Naive thymus-derived CD4-positive, alpha-beta T cell (primary cell): ENCODE measurements at regions not wholly inside any gene's neighbourhood (a gene's known extent, or its start where the extent isn't known, plus 50 kb on each side); places are given as distances from the start of the nearest gene placed in this dataset.
"Not testable (repeated sequence)": the region's sequence is repeated elsewhere in the genome, so short reads cannot be mapped to it uniquely, and the experiment has no call there.

Source experiments
- ATAC-seq: fragments of 150-1000 bp; cut with Tn5 transposase; 2 replicates; pipeline ENCODE4 v1.10.0; 2021; ENCODE audit warnings: mild to moderate bottlenecking, moderate library complexity
- CTCF ChIA-PET: fragments of 350-600 bp; sonication (Branson Sonifier 250); formaldehyde crosslinking; loops from one replicate; lab custom pipeline; 2021; ENCODE audit warnings: antibody characterized with exemption; lab: Charles Lee
- POLR2A ChIA-PET: fragments of 350-600 bp; sonication (Branson Sonifier 250); formaldehyde crosslinking; loops from one replicate; lab custom pipeline; 2021; ENCODE audit warnings: antibody characterized with exemption, inconsistent platforms; lab: Charles Lee
- DNase-seq, 9 donors: peaks; one replicate each; pipeline versions ENCODE4 v3.0.0 to v3.0.0-alpha.2; 2020 to 2022; ENCODE audit warnings: mixed read lengths in 1 of 9
- H3K27ac ChIP-seq: one replicate; pipeline ENCODE4 v1.7.0; 2013; ENCODE audit warnings: mild to moderate bottlenecking, low read depth, low read length, moderate library complexity
- H3K27me3 ChIP-seq, 2 donors: one replicate each; pipeline ENCODE4 v1.7.0; 2013; ENCODE audit warnings: low read length in 2 of 2, mild to moderate bottlenecking in 2 of 2, moderate library complexity in 2 of 2; ENCODE audit not compliant: control insufficient read depth in 2 of 2, insufficient read depth in 2 of 2
- H3K36me3 ChIP-seq, 3 experiments: 1 replicate in 2 of 3; 2 replicates in 1 of 3; pipeline ENCODE4 v1.7.0; 2013; ENCODE audit warnings: low read length in 3 of 3, mild to moderate bottlenecking in 3 of 3, moderate library complexity in 1 of 3; ENCODE audit not compliant: insufficient read depth in 3 of 3, control insufficient read depth in 2 of 3
- H3K4me1 ChIP-seq, 2 donors: one replicate each; pipeline ENCODE4 v1.7.0; 2013; ENCODE audit warnings: low read length in 2 of 2, mild to moderate bottlenecking in 2 of 2, moderate library complexity in 1 of 2; ENCODE audit not compliant: control insufficient read depth in 2 of 2, insufficient read depth in 2 of 2
- H3K4me3 ChIP-seq: 2 replicates; pipeline ENCODE4 v1.7.0; 2013; ENCODE audit warnings: mild to moderate bottlenecking, low read length
- H3K9me3 ChIP-seq, 3 experiments: 1 replicate in 2 of 3; 2 replicates in 1 of 3; pipeline ENCODE4 v1.7.0; 2013; ENCODE audit warnings: low read length in 3 of 3; ENCODE audit not compliant: control insufficient read depth in 2 of 3
- H3K27ac Mint-ChIP-seq, 9 donors: one replicate each; pipeline ENCODE4 v1.8.0; 2020 to 2022; ENCODE audit warnings: mixed read lengths in 9 of 9, mild to moderate bottlenecking in 8 of 9, moderate library complexity in 5 of 9, inconsistent platforms in 2 of 9
- H3K27me3 Mint-ChIP-seq, 5 donors: one replicate each; pipeline ENCODE4 v1.8.0; 2021 to 2022; ENCODE audit warnings: mixed read lengths in 5 of 5, mild to moderate bottlenecking in 1 of 5
- H3K36me3 Mint-ChIP-seq, 5 donors: one replicate each; pipeline ENCODE4 v1.8.0; 2020 to 2022; ENCODE audit warnings: mixed read lengths in 5 of 5, mild to moderate bottlenecking in 3 of 5, inconsistent platforms in 1 of 5
- H3K4me1 Mint-ChIP-seq, 7 donors: one replicate each; pipeline ENCODE4 v1.8.0; 2020 to 2022; ENCODE audit warnings: mixed read lengths in 7 of 7, mild to moderate bottlenecking in 3 of 7, inconsistent platforms in 1 of 7
- H3K4me3 Mint-ChIP-seq, 10 donors: one replicate each; pipeline ENCODE4 v1.8.0; 2020 to 2022; ENCODE audit warnings: mild to moderate bottlenecking in 10 of 10, mixed read lengths in 10 of 10, moderate library complexity in 6 of 10, inconsistent platforms in 2 of 10
- H3K9me3 Mint-ChIP-seq, 11 donors: one replicate each; pipeline ENCODE4 v1.8.0; 2020 to 2022; ENCODE audit warnings: mixed read lengths in 11 of 11, mild to moderate bottlenecking in 4 of 11, inconsistent platforms in 1 of 11, moderate library complexity in 1 of 11
- intact Hi-C, 2 donors: fragments of 100-400 bp; cut with micrococcal nuclease; formaldehyde crosslinking; loops; one replicate each; pipeline ENCODE4 v1.15.1; 2023

GRCh38 chr16:7887316-7887715 is 554.7 kb downstream of the RBFOX1 start:
- H3K36me3 Mint-ChIP-seq, result no peaks in the 10 kb centered on the region

GRCh38 chr16:7871979-7872378 is 539.3 kb downstream of the RBFOX1 start:
- H3K4me3 ChIP-seq, result no peak overlapping the region
- ATAC-seq (no peak), DNase-seq (no peak)
- no peak overlapping the region for H3K27ac Mint-ChIP-seq
- H3K27me3 ChIP-seq, result no peaks in the 10 kb centered on the region
- ChIA-PET POLR2A (no interaction called here), CTCF (no interaction called here)
- H3K9me3 ChIP-seq, result no peaks in the 10 kb centered on the region
- no peaks in the 10 kb centered on the region for H3K36me3 Mint-ChIP-seq
- no peaks in the 10 kb centered on the region for H3K4me1 ChIP-seq
- H3K36me3 ChIP-seq, result no peaks in the 10 kb centered on the region
- intact Hi-C loops, result no loop called here
- H3K27me3 Mint-ChIP-seq, result no peaks in the 10 kb centered on the region
- H3K9me3 Mint-ChIP-seq, result peaks cover 0 to 38% (median 16%) of the 10 kb centered on the region in 11 donors
- H3K27ac ChIP-seq, result no peak overlapping the region
- no peak overlapping the region for H3K4me3 Mint-ChIP-seq
- H3K4me1 Mint-ChIP-seq, result no peaks in the 10 kb centered on the region

More at GRCh38 chr16:7887316-7887715, 554.7 kb downstream of the RBFOX1 start:
- Mint-ChIP-seq H3K27me3 (peaks cover 0 to 5% (median 0%) of the 10 kb centered on the region in 5 donors), H3K9me3 (peaks cover 2 to 13% (median 6%) of the 10 kb centered on the region in 11 donors), H3K4me1 (no peaks in the 10 kb centered on the region), H3K4me3 (no peak overlapping the region), H3K27ac (no peak overlapping the region)
- POLR2A ChIA-PET, result no interaction called here
- Histone ChIP-seq H3K9me3 (no peaks in the 10 kb centered on the region), H3K4me1 (no peaks in the 10 kb centered on the region), H3K36me3 (no peaks in the 10 kb centered on the region), H3K27ac (no peak overlapping the region), H3K4me3 (no peak overlapping the region), H3K27me3 (no peaks in the 10 kb centered on the region)
- intact Hi-C loops, result no loop called here
- ATAC-seq (no peak), DNase-seq (no peak)
- CTCF ChIA-PET, result no interaction called here

- no peak overlapping the region for H3K4me3 ChIP-seq
- no peaks in the 10 kb centered on the region for H3K27me3 ChIP-seq
- no peaks in the 10 kb centered on the region for H3K4me1 ChIP-seq
- peaks cover 0 to 33% (median 16%) of the 10 kb centered on the region in 11 donors for H3K9me3 Mint-ChIP-seq
- POLR2A ChIA-PET, result no interaction called here
- H3K9me3 ChIP-seq, result no peaks in the 10 kb centered on the region
- DNase-seq, result no peak
- no peak for ATAC-seq
- H3K27me3 Mint-ChIP-seq, result no peaks in the 10 kb centered on the region
- no peak overlapping the region for H3K27ac ChIP-seq
- CTCF ChIA-PET, result no interaction called here
- H3K4me3 Mint-ChIP-seq, result no peak overlapping the region
- no peak overlapping the region for H3K27ac Mint-ChIP-seq
- intact Hi-C loops, result no loop called here
- H3K4me1 Mint-ChIP-seq, result no peaks in the 10 kb centered on the region
- no peaks in the 10 kb centered on the region for H3K36me3 Mint-ChIP-seq
- no peaks in the 10 kb centered on the region for H3K36me3 ChIP-seq
These were observed 538.7 kb downstream of the RBFOX1 start for GRCh38 chr16:7871371-7871770.

- Histone ChIP-seq H3K4me1 (no peaks in the 10 kb centered on the region), H3K27me3 (no peaks in the 10 kb centered on the region), H3K9me3 (no peaks in the 10 kb centered on the region), H3K36me3 (no peaks in the 10 kb centered on the region), H3K27ac (no peak overlapping the region), H3K4me3 (no peak overlapping the region)
- H3K4me3 Mint-ChIP-seq, result no peak overlapping the region
- H3K9me3 Mint-ChIP-seq, result peaks cover 1 to 24% (median 12%) of the 10 kb centered on the region in 11 donors
- H3K4me1 Mint-ChIP-seq, result no peaks in the 10 kb centered on the region
- H3K36me3 Mint-ChIP-seq, result no peaks in the 10 kb centered on the region
- ChIA-PET CTCF (no interaction called here), POLR2A (no interaction called here)
- intact Hi-C loops, result no loop called here
- H3K27me3 Mint-ChIP-seq, result no peaks in the 10 kb centered on the region
- DNase-seq, result no peak
- ATAC-seq, result no peak
- no peak overlapping the region for H3K27ac Mint-ChIP-seq
These were observed 535.2 kb downstream of the RBFOX1 start for GRCh38 chr16:7867831-7868230.

- H3K4me1 Mint-ChIP-seq, result no peaks in the 10 kb centered on the region
- H3K4me1 ChIP-seq, result no peaks in the 10 kb centered on the region
- CTCF ChIA-PET, result interaction anchor here (0.6 kb wide), 1 partner anchor 1769 kb away, joined by 3 read pairs; no protein-coding TSS in a partner anchor
- H3K4me3 Mint-ChIP-seq, result no peak overlapping the region
- peaks cover 0 to 4% (median 0%) of the 10 kb centered on the region in 3 experiments for H3K9me3 ChIP-seq
- peaks cover 1 to 26% (median 9%) of the 10 kb centered on the region in 11 donors for H3K9me3 Mint-ChIP-seq
- no peak for ATAC-seq
- no peaks in the 10 kb centered on the region for H3K36me3 ChIP-seq
- no peak overlapping the region for H3K27ac ChIP-seq
- H3K36me3 Mint-ChIP-seq, result no peaks in the 10 kb centered on the region
- DNase-seq, result no peak
- no peaks in the 10 kb centered on the region for H3K27me3 ChIP-seq
- POLR2A ChIA-PET, result no interaction called here
- intact Hi-C loops, result no loop called here
- no peak overlapping the region for H3K4me3 ChIP-seq
- no peaks in the 10 kb centered on the region for H3K27me3 Mint-ChIP-seq
- H3K27ac Mint-ChIP-seq, result no peak overlapping the region
These were observed 533.5 kb downstream of the RBFOX1 start for GRCh38 chr16:7866144-7866543.

GRCh38 chr16:7865393-7865792 is 532.7 kb downstream of the RBFOX1 start:
- H3K9me3 Mint-ChIP-seq, result peaks cover 1 to 26% (median 9%) of the 10 kb centered on the region in 11 donors
- H3K4me3 Mint-ChIP-seq, ATAC-seq, CTCF ChIA-PET, H3K36me3 ChIP-seq, H3K4me1 ChIP-seq, H3K27ac ChIP-seq, H3K4me3 ChIP-seq, H3K4me1 Mint-ChIP-seq, H3K9me3 ChIP-seq, POLR2A ChIA-PET, H3K27me3 ChIP-seq, H3K27ac Mint-ChIP-seq, intact Hi-C loops, H3K36me3 Mint-ChIP-seq, DNase-seq, H3K27me3 Mint-ChIP-seq: not testable (repeated sequence)

GRCh38 chr16:7861891-7862582 is 529.4 kb downstream of the RBFOX1 start:
- CTCF ChIA-PET, result no interaction called here
- peaks cover 0 to 4% (median 0%) of the 10 kb centered on the region in 3 experiments for H3K9me3 ChIP-seq
- no peaks in the 10 kb centered on the region for H3K4me1 ChIP-seq
- Mint-ChIP-seq H3K27ac (no peak overlapping the region), H3K9me3 (peaks cover 3 to 29% (median 10%) of the 10 kb centered on the region in 11 donors), H3K4me1 (no peaks in the 10 kb centered on the region), H3K27me3 (no peaks in the 10 kb centered on the region), H3K36me3 (no peaks in the 10 kb centered on the region), H3K4me3 (no peak overlapping the region)
- H3K4me3 ChIP-seq, result no peak overlapping the region
- intact Hi-C loops, result no loop called here
- ATAC-seq (no peak), DNase-seq (no peak)
- H3K27me3 ChIP-seq, result no peaks in the 10 kb centered on the region
- POLR2A ChIA-PET, result no interaction called here
- no peaks in the 10 kb centered on the region for H3K36me3 ChIP-seq
- H3K27ac ChIP-seq, result no peak overlapping the region
